ENCODE measurements at regions not wholly inside any gene's neighbourhood (a gene's known extent, or its start where the extent isn't known, plus 50 kb on each side); places are given as distances from the start of the nearest gene placed in this dataset.

GRCh38 chr15:37520882-37521281, 413.6 kb upstream of the TMCO5A start:
- H3K27ac ChIP-seq (ENCODE audit: low read depth in 2 of 2, low read length in 1 of 2): no peak overlapping the region
- ChIA-PET POLR2A (no interaction called here), CTCF (no interaction called here)
- H3K27me3 ChIP-seq (ENCODE audit: insufficient read depth): no peaks in the 10 kb centered on the region
- H3K4me2 ChIP-seq: no peak overlapping the region
- H2AFZ ChIP-seq (ENCODE audit: low read depth): no peak overlapping the region
- H3K9me3 ChIP-seq: no peaks in the 10 kb centered on the region
- no peaks in the 10 kb centered on the region; a peak in 1 of 4 replicates for H3K4me1 ChIP-seq (ENCODE audit: control insufficient read depth in 1 of 2, insufficient read depth in 2 of 2, low read depth in 1 of 2, low read length in 1 of 2)
- TF ChIP-seq NRF1 (IDR thresholded peaks at IDR 0.05; ENCODE audit: low read depth, low read length) (no peak), GABPA (IDR thresholded peaks at IDR 0.05; ENCODE audit: low read depth) (no peak), TAF1 (IDR thresholded peaks at IDR 0.05; ENCODE audit: borderline replicate concordance, low read depth, low read length) (no peak), FOXM1 (IDR thresholded peaks at IDR 0.05; ENCODE audit: low read depth) (no peak), USF1 (IDR thresholded peaks at IDR 0.05; ENCODE audit: borderline replicate concordance, low read depth) (no peak), MEF2A (IDR thresholded peaks at IDR 0.05; ENCODE audit: borderline replicate concordance, low read depth) (no peak), GATA2 (CRISPR knock-in tag; IDR thresholded peaks at IDR 0.05) (no peak), POLR2AphosphoS5 (IDR thresholded peaks at IDR 0.05; ENCODE audit: low read depth, low read length) (no peak), ELF1 (IDR thresholded peaks at IDR 0.05) (no peak), FOSL2 (IDR thresholded peaks at IDR 0.05; ENCODE audit: borderline replicate concordance, low read depth) (no peak), CTCF (IDR thresholded peaks at IDR 0.05) (no peak), EZH2phosphoT487 (IDR thresholded peaks at IDR 0.05; ENCODE audit: borderline replicate concordance, low read depth) (no peak), MXI1 (IDR thresholded peaks at IDR 0.05; ENCODE audit: low read depth, low read length) (no peak), REST (IDR thresholded peaks at IDR 0.05; ENCODE audit: low read depth, low read length) (no peak), CHD2 (IDR thresholded peaks at IDR 0.05; ENCODE audit: low read length, partially characterized antibody) (no peak), RCOR1 (IDR thresholded peaks at IDR 0.05; ENCODE audit: low read length) (no peak), FOXJ3 (CRISPR knock-in tag; IDR thresholded peaks at IDR 0.05) (no peak)
- no peaks in the 10 kb centered on the region for H3K9me2 ChIP-seq
- H3K4me3 ChIP-seq (ENCODE audit: low read depth in 2 of 2, low read length in 1 of 2): no peak overlapping the region
- no peak overlapping the region for H3K9ac ChIP-seq
- H4K20me1 ChIP-seq (ENCODE audit: insufficient read depth): no peaks in the 10 kb centered on the region
- no peak for DNase-seq
- H3K79me2 ChIP-seq (ENCODE audit: insufficient read depth): no peaks in the 10 kb centered on the region
- H3F3A ChIP-seq (replicated peaks; ENCODE audit: insufficient read depth): no peaks in the 10 kb centered on the region
- 22% methylated on average over 1 of the region's 1 CpG for WGBS (ENCODE audit: low lambda C conversion rate)
- H3K36me3 ChIP-seq (replicated peaks in 1 of 2; ENCODE audit: control insufficient read depth in 1 of 2, insufficient read depth in 2 of 2, low read length in 1 of 2): no peaks in the 10 kb centered on the region

Measured in SK-N-SH (cell line).